ENCODE measurements at regions not wholly inside any gene's neighbourhood (a gene's known extent, or its start where the extent isn't known, plus 50 kb on each side); places are given as distances from the start of the nearest gene placed in this dataset.
"Not testable (repeated sequence)": the region's sequence is repeated elsewhere in the genome, so short reads cannot be mapped to it uniquely, and the experiment has no call there.

DNA sequence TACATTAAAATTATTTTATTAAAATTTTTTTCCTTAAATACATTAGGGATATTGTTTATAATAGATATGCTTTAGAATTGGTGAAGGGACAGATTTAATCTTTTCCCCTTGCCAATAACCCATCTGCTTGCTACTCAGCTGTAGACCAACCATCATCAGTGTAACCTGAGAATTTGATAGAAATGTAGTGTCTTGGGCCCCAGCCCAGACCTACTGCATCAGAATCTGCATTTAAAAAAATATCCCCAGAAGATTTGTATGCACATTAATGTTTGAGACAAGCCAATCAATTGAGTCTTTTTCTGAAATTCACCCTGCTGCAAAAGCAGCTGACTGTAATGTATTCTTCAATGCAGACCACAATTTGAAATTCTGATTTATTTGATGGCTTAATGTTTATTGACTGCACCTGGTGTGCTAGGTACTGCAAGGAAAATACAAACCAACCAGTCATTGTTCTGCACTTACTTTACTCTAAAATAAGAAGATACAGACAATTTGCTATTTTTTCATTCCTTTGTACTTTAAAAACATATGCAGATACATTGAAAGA lies 190.7 kb upstream of the SGO1 start:
- Histone ChIP-seq H3K4me3 (no peak overlapping the region), H3K36me3 (no peaks in the 10 kb centered on the region), H3K4me1 (no peaks in the 10 kb centered on the region), H3K9me3 (no peaks in the 10 kb centered on the region), H3K27ac (no peak overlapping the region), H3K27me3 (no peaks in the 10 kb centered on the region)
- no peak for DNase-seq (ENCODE audit: low spot score in 2 of 2)
- no peak for TF ChIP-seq EP300 (IDR thresholded peaks at IDR 0.05)
- TF ChIP-seq, protein P1, sequence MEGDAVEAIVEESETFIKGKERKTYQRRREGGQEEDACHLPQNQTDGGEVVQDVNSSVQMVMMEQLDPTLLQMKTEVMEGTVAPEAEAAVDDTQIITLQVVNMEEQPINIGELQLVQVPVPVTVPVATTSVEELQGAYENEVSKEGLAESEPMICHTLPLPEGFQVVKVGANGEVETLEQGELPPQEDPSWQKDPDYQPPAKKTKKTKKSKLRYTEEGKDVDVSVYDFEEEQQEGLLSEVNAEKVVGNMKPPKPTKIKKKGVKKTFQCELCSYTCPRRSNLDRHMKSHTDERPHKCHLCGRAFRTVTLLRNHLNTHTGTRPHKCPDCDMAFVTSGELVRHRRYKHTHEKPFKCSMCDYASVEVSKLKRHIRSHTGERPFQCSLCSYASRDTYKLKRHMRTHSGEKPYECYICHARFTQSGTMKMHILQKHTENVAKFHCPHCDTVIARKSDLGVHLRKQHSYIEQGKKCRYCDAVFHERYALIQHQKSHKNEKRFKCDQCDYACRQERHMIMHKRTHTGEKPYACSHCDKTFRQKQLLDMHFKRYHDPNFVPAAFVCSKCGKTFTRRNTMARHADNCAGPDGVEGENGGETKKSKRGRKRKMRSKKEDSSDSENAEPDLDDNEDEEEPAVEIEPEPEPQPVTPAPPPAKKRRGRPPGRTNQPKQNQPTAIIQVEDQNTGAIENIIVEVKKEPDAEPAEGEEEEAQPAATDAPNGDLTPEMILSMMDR (IDR thresholded peaks at IDR 0.05) = no peak
- TF ChIP-seq POLR2A (IDR thresholded peaks at IDR 0.05) = no peak

DNA sequence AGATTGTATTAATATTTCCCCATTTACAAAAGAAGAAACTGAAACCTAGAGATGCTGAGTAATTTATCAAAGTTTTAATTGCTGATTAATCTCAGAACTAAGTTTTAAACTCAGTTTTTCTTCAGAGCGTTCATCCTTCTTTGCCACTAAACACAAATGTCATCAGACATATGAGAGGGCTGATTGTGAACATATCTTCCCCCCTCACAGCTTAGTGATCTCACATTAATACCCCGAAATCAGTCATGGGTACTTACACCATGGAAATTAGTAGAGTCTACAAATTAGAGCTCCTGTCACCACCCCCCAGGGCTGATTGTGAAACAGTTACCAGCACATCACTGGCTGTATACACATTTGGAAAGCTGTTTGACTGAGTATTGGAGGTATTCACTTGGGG lies 189.3 kb upstream of the SGO1 start:
- TF ChIP-seq, protein P1 (IDR thresholded peaks at IDR 0.05) = no peak
- TF ChIP-seq POLR2A (IDR thresholded peaks at IDR 0.05) (no peak), EP300 (IDR thresholded peaks at IDR 0.05) (no peak)
- 43 to 87% methylated on average over 2 of the region's 2 CpGs for WGBS, 2 donors
- no peaks in the 10 kb centered on the region for H3K36me3 ChIP-seq
- no peak for DNase-seq (ENCODE audit: low spot score in 2 of 2)
- no peak overlapping the region for H3K4me3 ChIP-seq
- H3K4me1 ChIP-seq = no peaks in the 10 kb centered on the region
- H3K9me3 ChIP-seq = no peaks in the 10 kb centered on the region
- no peak overlapping the region for H3K27ac ChIP-seq
- H3K27me3 ChIP-seq = no peaks in the 10 kb centered on the region

DNA sequence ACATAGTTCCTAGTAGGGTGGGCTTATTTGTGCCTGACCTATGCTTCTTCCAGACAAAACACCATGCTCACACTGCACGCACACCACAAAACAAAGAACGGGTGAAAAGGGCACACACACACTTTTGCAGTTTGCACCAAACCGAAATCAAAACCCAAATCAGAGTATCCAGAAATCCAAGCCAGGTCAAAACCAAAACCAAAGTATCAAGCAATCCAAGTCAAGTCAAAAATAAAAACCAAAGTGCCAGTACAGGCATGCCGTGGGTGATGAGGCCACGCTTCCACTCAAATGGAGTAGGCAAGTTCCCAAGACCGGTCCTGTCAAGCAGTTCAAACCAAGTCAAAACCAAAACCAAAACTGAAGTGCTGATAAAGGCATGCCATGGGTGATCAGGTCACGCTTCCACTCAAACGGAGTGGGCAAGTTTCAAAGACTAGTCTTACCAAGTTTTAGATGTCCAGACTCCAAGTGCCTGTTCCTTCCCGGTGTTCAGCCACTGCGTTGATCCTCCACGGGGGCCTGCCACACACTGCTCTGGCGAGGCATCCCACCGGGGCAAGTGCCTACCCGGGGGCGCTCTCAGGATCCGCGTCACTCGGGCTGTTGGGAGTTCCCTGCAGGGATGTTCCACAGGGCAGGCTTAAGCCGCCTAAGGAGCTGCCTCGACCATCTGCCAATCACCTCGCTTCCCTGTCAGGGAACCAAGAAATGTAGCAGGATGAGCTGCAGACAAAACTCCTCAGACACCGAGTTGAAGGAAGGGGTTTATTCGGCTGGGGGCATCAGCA lies 184.5 kb upstream of the SGO1 start:
- H3K4me3 ChIP-seq; H3K4me1 ChIP-seq; H3K9me3 ChIP-seq; DNase-seq (ENCODE audit: low spot score in 2 of 2); H3K27me3 ChIP-seq; H3K36me3 ChIP-seq; H3K27ac ChIP-seq: not testable (repeated sequence)
- WGBS, 2 donors = 91 to 92% methylated on average over 20 of the region's 23 CpGs

DNA sequence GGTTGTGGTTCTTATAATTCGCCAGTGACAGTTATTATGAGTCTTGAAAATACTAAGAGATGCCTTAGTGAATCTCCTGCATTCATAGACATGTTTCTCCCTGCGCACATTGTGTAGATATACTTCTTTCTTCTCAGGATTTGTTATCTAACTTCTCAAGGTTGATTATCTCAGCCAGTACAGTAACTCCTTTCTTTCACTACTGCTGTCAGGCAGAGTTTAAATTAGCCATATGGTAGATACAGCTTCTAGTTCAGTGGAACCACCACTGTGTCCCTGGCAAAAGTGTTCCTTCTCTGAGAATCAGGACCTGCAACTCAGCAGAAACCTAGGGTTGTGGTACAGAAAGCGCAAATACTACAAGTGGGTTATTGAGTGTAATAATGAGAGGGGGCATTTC lies 175.0 kb upstream of the SGO1 start:
- H3K9me3 ChIP-seq = no peaks in the 10 kb centered on the region
- no peak overlapping the region for H3K4me3 ChIP-seq
- TF ChIP-seq, protein P1 (IDR thresholded peaks at IDR 0.05) = no peak
- no peak for TF ChIP-seq EP300 (IDR thresholded peaks at IDR 0.05)
- no peak for TF ChIP-seq POLR2A (IDR thresholded peaks at IDR 0.05)
- H3K27me3 ChIP-seq = no peaks in the 10 kb centered on the region
- H3K4me1 ChIP-seq = no peaks in the 10 kb centered on the region
- H3K27ac ChIP-seq = no peak overlapping the region
- H3K36me3 ChIP-seq = no peaks in the 10 kb centered on the region
- DNase-seq (ENCODE audit: low spot score in 2 of 2) = no peak
- WGBS, 2 donors = 88 to 92% methylated on average over 3 of the region's 3 CpGs

DNA sequence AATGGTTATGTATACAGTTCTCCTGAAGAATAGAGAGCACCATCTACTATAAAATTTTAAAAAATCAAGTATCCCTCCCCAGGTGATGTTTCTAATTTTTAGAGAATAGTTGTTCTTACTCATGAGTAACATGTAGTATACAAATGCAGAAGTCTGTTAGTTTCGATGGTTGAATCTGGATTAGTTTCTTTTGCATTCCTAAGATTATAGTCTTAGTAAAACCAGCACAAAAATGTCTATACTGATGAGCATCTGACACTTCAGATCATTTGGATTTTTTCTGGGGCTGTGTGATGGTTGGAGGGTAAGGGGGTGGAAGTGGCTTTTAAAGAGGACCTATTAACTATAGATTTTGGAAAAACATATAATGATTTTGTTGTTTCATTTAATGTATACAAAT lies 167.3 kb upstream of the SGO1 start:
- H3K27ac ChIP-seq = no peak overlapping the region
- DNase-seq (ENCODE audit: low spot score in 2 of 2) = no peak
- no peaks in the 10 kb centered on the region for H3K9me3 ChIP-seq
- H3K4me3 ChIP-seq = no peak overlapping the region
- H3K27me3 ChIP-seq = no peaks in the 10 kb centered on the region
- no peaks in the 10 kb centered on the region for H3K4me1 ChIP-seq
- peaks cover 0 to 5% (median 0%) of the 10 kb centered on the region in 3 donors for H3K36me3 ChIP-seq
- TF ChIP-seq EP300 (IDR thresholded peaks at IDR 0.05) (no peak), POLR2A (IDR thresholded peaks at IDR 0.05) (no peak)
- TF ChIP-seq, protein P1 (IDR thresholded peaks at IDR 0.05) = no peak
- 88 to 100% methylated on average over 1 of the region's 1 CpG for WGBS, 2 donors

Data from tibial nerve (tissue), 4 donors.